ENCODE measurements at regions not wholly inside any gene's neighbourhood (a gene's known extent, or its start where the extent isn't known, plus 50 kb on each side); places are given as distances from the start of the nearest gene placed in this dataset.

DNA sequence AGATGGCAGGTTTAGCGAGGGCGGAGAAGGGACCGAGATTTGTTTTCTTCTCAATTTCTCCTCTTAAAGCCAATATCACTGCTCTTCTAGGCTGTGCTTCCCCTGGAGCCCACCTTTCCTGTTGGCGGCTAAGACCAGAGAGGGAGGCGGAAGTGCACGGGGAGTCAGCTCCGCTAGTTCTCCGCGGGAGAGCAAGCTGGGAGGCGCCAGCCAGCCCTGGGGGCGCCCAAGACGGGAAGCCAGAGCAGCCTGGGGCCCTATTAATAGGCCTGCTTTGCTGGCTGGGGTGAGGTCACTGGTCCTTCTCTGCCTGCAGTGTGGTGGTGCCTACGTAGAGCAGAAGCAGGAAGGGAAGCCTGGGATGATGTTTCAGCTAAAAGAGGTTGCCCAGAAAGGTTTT, 61.6 kb downstream of the LSM5 start:
- 9% methylated on average over 13 of the region's 13 CpGs for WGBS
- no peak for DNase-seq
- H3K4ac ChIP-seq (ENCODE audit: low read depth in 1 of 2, low read length in 2 of 2), result no peak overlapping the region

DNA sequence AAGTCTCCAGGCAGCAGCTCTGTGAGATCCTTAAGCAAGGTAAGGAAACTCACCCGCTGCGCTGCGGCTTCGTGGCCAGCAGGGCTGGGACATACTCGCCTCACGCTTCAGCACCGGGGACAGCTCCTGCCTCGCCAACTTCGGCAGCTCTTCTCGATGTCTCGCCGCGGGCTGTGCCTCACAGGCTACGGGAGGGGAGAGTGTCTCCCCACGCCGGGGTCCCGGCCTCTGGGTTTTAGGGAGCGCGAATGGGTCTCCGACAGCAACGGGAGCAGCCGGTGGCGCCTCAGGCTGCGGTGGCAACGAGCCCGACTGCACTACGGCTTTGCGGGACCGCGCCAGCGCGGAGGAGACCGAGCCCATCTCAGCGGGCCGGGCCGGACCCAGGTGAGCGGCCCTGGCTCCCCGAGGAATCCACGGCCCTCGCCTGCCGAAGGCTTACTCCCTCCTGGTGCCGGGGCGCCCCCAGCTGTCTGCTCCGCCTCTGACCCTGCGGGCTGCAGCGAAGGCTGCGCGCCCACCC, 62.4 kb downstream of the LSM5 start:
- H3K4me1 ChIP-seq (ENCODE audit: control insufficient read depth, insufficient read depth, low read depth, low read length), result peaks cover 5% of the 10 kb centered on the region
- WGBS, result 2% methylated on average over 48 of the region's 48 CpGs
- no peak overlapping the region for H3K14ac ChIP-seq (ENCODE audit: low read length in 2 of 2)
- no peak overlapping the region for H2BK120ac ChIP-seq (ENCODE audit: low read depth, low read length)
- no peak overlapping the region for H2AFZ ChIP-seq (ENCODE audit: low read depth, low read length)
- H3K79me1 ChIP-seq (replicated peaks; ENCODE audit: low read length, poor library complexity, severe bottlenecking), result no peaks in the 10 kb centered on the region
- H2BK15ac ChIP-seq (ENCODE audit: low read depth, poor library complexity, severe bottlenecking), result no peak overlapping the region
- H3K27ac ChIP-seq (ENCODE audit: low read length, poor library complexity, severe bottlenecking), result no peak overlapping the region
- no peak overlapping the region for H3K4me3 ChIP-seq (ENCODE audit: insufficient read depth in 1 of 2, low read depth in 1 of 2, low read length in 2 of 2)
- H3K9me3 ChIP-seq (ENCODE audit: control insufficient read depth, low read length), result peaks cover 18% of the 10 kb centered on the region
- H2BK5ac ChIP-seq (ENCODE audit: low read depth, low read length, poor library complexity, severe bottlenecking), result no peak overlapping the region
- no peak overlapping the region for H3K4ac ChIP-seq (ENCODE audit: low read depth in 1 of 2, low read length in 2 of 2)
- peaks cover 35 to 39% of the 10 kb centered on the region in 2 experiments for H3K27me3 ChIP-seq (ENCODE audit: control insufficient read depth in 1 of 2, insufficient read depth in 1 of 2, low read length in 2 of 2)
- H3K18ac ChIP-seq (ENCODE audit: low read depth in 1 of 2, low read length in 2 of 2), result no peak overlapping the region
- no peak overlapping the region for H3K9ac ChIP-seq (ENCODE audit: low read length)
- no peak overlapping the region for H2AK5ac ChIP-seq (ENCODE audit: low read length, severe bottlenecking)
- no peaks in the 10 kb centered on the region for H3K36me3 ChIP-seq (ENCODE audit: control insufficient read depth in 1 of 2, insufficient read depth in 2 of 2, low read depth in 1 of 2, low read length in 2 of 2)
- peak overlapping the region; percentile 42 for H3K4me2 ChIP-seq (ENCODE audit: low read length, poor library complexity, severe bottlenecking)
- H4K91ac ChIP-seq (ENCODE audit: low read length), result no peak overlapping the region
- H3K23ac ChIP-seq (ENCODE audit: low read length in 2 of 2), result peak overlapping the region in 1 of 2 experiments; percentile 61
- H4K8ac ChIP-seq (ENCODE audit: low read length), result no peak overlapping the region
- DNase-seq, result peak; percentile 81
- no peak overlapping the region for H2BK12ac ChIP-seq (ENCODE audit: low read length in 2 of 2)

More for the DNA sequence above, 61.6 kb downstream of the LSM5 start:
- Histone ChIP-seq H2BK120ac (ENCODE audit: low read depth, low read length) (no peak overlapping the region), H2AK5ac (ENCODE audit: low read length, severe bottlenecking) (no peak overlapping the region), H3K36me3 (ENCODE audit: control insufficient read depth in 1 of 2, insufficient read depth in 2 of 2, low read depth in 1 of 2, low read length in 2 of 2) (no peaks in the 10 kb centered on the region), H3K27me3 (ENCODE audit: control insufficient read depth in 1 of 2, insufficient read depth in 1 of 2, low read length in 2 of 2) (peaks cover 35 to 39% of the 10 kb centered on the region in 2 experiments), H3K9me3 (ENCODE audit: control insufficient read depth, low read length) (peaks cover 18% of the 10 kb centered on the region), H3K4me1 (ENCODE audit: control insufficient read depth, insufficient read depth, low read depth, low read length) (peaks cover 5% of the 10 kb centered on the region), H4K8ac (ENCODE audit: low read length) (no peak overlapping the region), H3K4me3 (ENCODE audit: insufficient read depth in 1 of 2, low read depth in 1 of 2, low read length in 2 of 2) (no peak overlapping the region), H3K4me2 (ENCODE audit: low read length, poor library complexity, severe bottlenecking) (no peak overlapping the region), H3K18ac (ENCODE audit: low read depth in 1 of 2, low read length in 2 of 2) (no peak overlapping the region), H3K9ac (ENCODE audit: low read length) (no peak overlapping the region), H2AFZ (ENCODE audit: low read depth, low read length) (no peak overlapping the region), H3K79me1 (replicated peaks; ENCODE audit: low read length, poor library complexity, severe bottlenecking) (no peaks in the 10 kb centered on the region), H4K91ac (ENCODE audit: low read length) (no peak overlapping the region), H3K27ac (ENCODE audit: low read length, poor library complexity, severe bottlenecking) (no peak overlapping the region), H3K14ac (ENCODE audit: low read length in 2 of 2) (no peak overlapping the region), H2BK15ac (ENCODE audit: low read depth, poor library complexity, severe bottlenecking) (no peak overlapping the region), H2BK12ac (ENCODE audit: low read length in 2 of 2) (no peak overlapping the region), H3K23ac (ENCODE audit: low read length in 2 of 2) (no peak overlapping the region), H2BK5ac (ENCODE audit: low read depth, low read length, poor library complexity, severe bottlenecking) (no peak overlapping the region)

DNA sequence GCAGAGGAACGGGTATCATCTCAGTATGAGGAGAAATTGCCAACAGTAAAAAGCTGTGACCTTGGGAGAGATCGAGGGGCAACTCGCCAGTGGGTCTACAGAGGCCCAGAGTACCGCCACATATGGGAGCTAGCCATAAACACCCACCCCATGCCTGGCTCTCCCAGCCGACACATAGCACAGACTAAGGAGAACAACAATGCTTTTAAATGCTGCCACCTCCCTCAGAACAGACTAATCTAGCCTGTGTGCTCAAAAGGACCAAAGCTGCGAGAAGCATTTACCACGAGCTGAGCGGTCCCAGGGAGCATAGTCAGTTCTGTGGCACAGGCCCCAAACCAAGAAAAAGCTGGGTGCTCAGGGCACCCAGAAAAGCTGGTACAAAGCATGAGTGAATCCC, 73.3 kb downstream of the LSM5 start:
- Histone ChIP-seq H2BK120ac (ENCODE audit: low read depth, low read length) (no peak overlapping the region), H3K4me2 (ENCODE audit: low read length, poor library complexity, severe bottlenecking) (no peak overlapping the region), H3K27ac (ENCODE audit: low read length, poor library complexity, severe bottlenecking) (no peak overlapping the region), H2AFZ (ENCODE audit: low read depth, low read length) (no peak overlapping the region), H3K4me3 (ENCODE audit: insufficient read depth in 1 of 2, low read depth in 1 of 2, low read length in 2 of 2) (no peak overlapping the region), H3K27me3 (ENCODE audit: control insufficient read depth in 1 of 2, insufficient read depth in 1 of 2, low read length in 2 of 2) (peaks cover 5 to 11% of the 10 kb centered on the region in 2 experiments), H3K9ac (ENCODE audit: low read length) (no peak overlapping the region), H2BK15ac (ENCODE audit: low read depth, poor library complexity, severe bottlenecking) (no peak overlapping the region), H4K91ac (ENCODE audit: low read length) (no peak overlapping the region), H3K18ac (ENCODE audit: low read depth in 1 of 2, low read length in 2 of 2) (no peak overlapping the region), H2BK5ac (ENCODE audit: low read depth, low read length, poor library complexity, severe bottlenecking) (no peak overlapping the region), H2AK5ac (ENCODE audit: low read length, severe bottlenecking) (no peak overlapping the region), H3K9me3 (ENCODE audit: control insufficient read depth, low read length) (no peaks in the 10 kb centered on the region), H3K79me1 (replicated peaks; ENCODE audit: low read length, poor library complexity, severe bottlenecking) (no peaks in the 10 kb centered on the region), H3K14ac (ENCODE audit: low read length in 2 of 2) (no peak overlapping the region), H4K8ac (ENCODE audit: low read length) (no peak overlapping the region), H3K36me3 (ENCODE audit: control insufficient read depth in 1 of 2, insufficient read depth in 2 of 2, low read depth in 1 of 2, low read length in 2 of 2) (no peaks in the 10 kb centered on the region), H3K4me1 (ENCODE audit: control insufficient read depth, insufficient read depth, low read depth, low read length) (no peaks in the 10 kb centered on the region), H3K23ac (ENCODE audit: low read length in 2 of 2) (no peak overlapping the region), H3K4ac (ENCODE audit: low read depth in 1 of 2, low read length in 2 of 2) (no peak overlapping the region), H2BK12ac (ENCODE audit: low read length in 2 of 2) (no peak overlapping the region)
- WGBS, result 84% methylated on average over 8 of the region's 8 CpGs
- DNase-seq, result no peak

DNA sequence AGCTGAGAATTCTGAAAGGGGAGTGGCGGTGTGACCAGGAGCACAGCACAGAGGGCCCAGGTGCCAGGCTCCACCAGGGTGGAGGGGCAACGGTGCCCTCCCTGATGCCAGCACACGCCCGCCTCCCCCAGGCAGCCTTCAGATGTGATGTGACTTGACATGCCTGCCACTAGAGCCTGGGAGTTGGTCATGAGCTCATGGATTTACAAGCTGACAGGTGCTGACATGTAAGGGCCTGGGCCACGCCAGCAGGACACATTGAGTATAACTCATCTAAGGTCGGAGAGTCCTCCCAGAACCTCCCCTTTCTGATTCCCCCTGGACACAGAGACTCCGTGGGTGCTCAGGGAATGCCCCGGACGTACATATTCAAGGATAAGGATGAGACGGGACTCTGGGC, 74.2 kb downstream of the LSM5 start:
- Histone ChIP-seq H3K18ac (ENCODE audit: low read depth in 1 of 2, low read length in 2 of 2) (no peak overlapping the region), H3K36me3 (ENCODE audit: control insufficient read depth in 1 of 2, insufficient read depth in 2 of 2, low read depth in 1 of 2, low read length in 2 of 2) (no peaks in the 10 kb centered on the region), H3K79me1 (replicated peaks; ENCODE audit: low read length, poor library complexity, severe bottlenecking) (no peaks in the 10 kb centered on the region), H3K27me3 (ENCODE audit: control insufficient read depth in 1 of 2, insufficient read depth in 1 of 2, low read length in 2 of 2) (peaks cover under 1 to 11% of the 10 kb centered on the region in 2 experiments), H3K4me1 (ENCODE audit: control insufficient read depth, insufficient read depth, low read depth, low read length) (no peaks in the 10 kb centered on the region), H2AFZ (ENCODE audit: low read depth, low read length) (no peak overlapping the region), H3K4me2 (ENCODE audit: low read length, poor library complexity, severe bottlenecking) (no peak overlapping the region), H2AK5ac (ENCODE audit: low read length, severe bottlenecking) (no peak overlapping the region), H2BK5ac (ENCODE audit: low read depth, low read length, poor library complexity, severe bottlenecking) (no peak overlapping the region), H3K9me3 (ENCODE audit: control insufficient read depth, low read length) (no peaks in the 10 kb centered on the region), H3K23ac (ENCODE audit: low read length in 2 of 2) (no peak overlapping the region), H3K4me3 (ENCODE audit: insufficient read depth in 1 of 2, low read depth in 1 of 2, low read length in 2 of 2) (no peak overlapping the region), H4K8ac (ENCODE audit: low read length) (no peak overlapping the region), H3K14ac (ENCODE audit: low read length in 2 of 2) (no peak overlapping the region), H2BK12ac (ENCODE audit: low read length in 2 of 2) (no peak overlapping the region), H3K9ac (ENCODE audit: low read length) (no peak overlapping the region), H2BK120ac (ENCODE audit: low read depth, low read length) (no peak overlapping the region), H3K27ac (ENCODE audit: low read length, poor library complexity, severe bottlenecking) (no peak overlapping the region), H2BK15ac (ENCODE audit: low read depth, poor library complexity, severe bottlenecking) (no peak overlapping the region), H3K4ac (ENCODE audit: low read depth in 1 of 2, low read length in 2 of 2) (no peak overlapping the region), H4K91ac (ENCODE audit: low read length) (no peak overlapping the region)
- WGBS, result 86% methylated on average over 10 of the region's 10 CpGs
- DNase-seq, result no peak
